Hematopoietic multipotent progenitor cell treated with erythropoietin and hydrocortisone succinate and interleukin-3 and kit ligand, for 17 days (in vitro differentiated cells): ENCODE measurements at regions not wholly inside any gene's neighbourhood (a gene's known extent, or its start where the extent isn't known, plus 50 kb on each side); places are given as distances from the start of the nearest gene placed in this dataset.
"Not testable (repeated sequence)": the region's sequence is repeated elsewhere in the genome, so short reads cannot be mapped to it uniquely, and the experiment has no call there.

Source experiments
- DNase-seq: peaks from one replicate; pipeline ENCODE4 v3.0.0-alpha.2; 2015; ENCODE audit warnings: low spot score

- no peak for DNase-seq
Measured at GRCh38 chr18:25557011-25557410, 205.0 kb upstream of the ZNF521 start.

- no peak for DNase-seq
Measured at GRCh38 chr18:25553631-25554263, 201.8 kb upstream of the ZNF521 start.

- DNase-seq, result no peak
Measured at GRCh38 chr18:25544546-25545287, 192.8 kb upstream of the ZNF521 start.

GRCh38 chr18:25538175-25538922 lies 186.4 kb upstream of the ZNF521 start:
- no peak for DNase-seq

GRCh38 chr18:25535495-25535894 lies 183.5 kb upstream of the ZNF521 start:
- DNase-seq, result no peak

GRCh38 chr18:25534401-25534800 lies 182.4 kb upstream of the ZNF521 start:
- no peak for DNase-seq

GRCh38 chr18:25533218-25533617 lies 181.3 kb upstream of the ZNF521 start:
- no peak for DNase-seq

GRCh38 chr18:25531207-25531606 lies 179.2 kb upstream of the ZNF521 start:
- no peak for DNase-seq

GRCh38 chr18:25525789-25526188 lies 173.8 kb upstream of the ZNF521 start:
- not testable (repeated sequence) for DNase-seq

- DNase-seq, result no peak
Measured at GRCh38 chr18:25518716-25519053, 166.7 kb upstream of the ZNF521 start.

GRCh38 chr18:25517881-25518715 lies 166.1 kb upstream of the ZNF521 start:
- DNase-seq, result no peak

- DNase-seq, result no peak
Measured at GRCh38 chr18:25516747-25517498, 165.0 kb upstream of the ZNF521 start.

GRCh38 chr18:25516121-25516520 lies 164.2 kb upstream of the ZNF521 start:
- no peak for DNase-seq

- DNase-seq, result no peak
Measured at GRCh38 chr18:25510096-25510495, 158.1 kb upstream of the ZNF521 start.

- no peak for DNase-seq
Measured at GRCh38 chr18:25503567-25504081, 151.7 kb upstream of the ZNF521 start.

GRCh38 chr18:25497151-25497794 lies 145.3 kb upstream of the ZNF521 start:
- no peak for DNase-seq

- no peak for DNase-seq
Measured at GRCh38 chr18:25496544-25496943, 144.6 kb upstream of the ZNF521 start.

- no peak for DNase-seq
Measured at GRCh38 chr18:25495606-25496005, 143.6 kb upstream of the ZNF521 start.

- no peak for DNase-seq
Measured at GRCh38 chr18:25494888-25495287, 142.9 kb upstream of the ZNF521 start.

GRCh38 chr18:25493401-25493800 lies 141.4 kb upstream of the ZNF521 start:
- no peak for DNase-seq

- DNase-seq, result no peak
Measured at GRCh38 chr18:25490316-25490715, 138.3 kb upstream of the ZNF521 start.
